DMS114 treated with DMSO at 0.1 percent for 48 hours (cell line): ENCODE measurements at regions not wholly inside any gene's neighbourhood (a gene's known extent, or its start where the extent isn't known, plus 50 kb on each side); places are given as distances from the start of the nearest gene placed in this dataset.

Experiments
- DNase-seq: peaks from one replicate; lab custom pipeline; 2025; ENCODE audit not compliant: unreplicated experiment; lab: John Stamatoyannopoulos, UW

DNA sequence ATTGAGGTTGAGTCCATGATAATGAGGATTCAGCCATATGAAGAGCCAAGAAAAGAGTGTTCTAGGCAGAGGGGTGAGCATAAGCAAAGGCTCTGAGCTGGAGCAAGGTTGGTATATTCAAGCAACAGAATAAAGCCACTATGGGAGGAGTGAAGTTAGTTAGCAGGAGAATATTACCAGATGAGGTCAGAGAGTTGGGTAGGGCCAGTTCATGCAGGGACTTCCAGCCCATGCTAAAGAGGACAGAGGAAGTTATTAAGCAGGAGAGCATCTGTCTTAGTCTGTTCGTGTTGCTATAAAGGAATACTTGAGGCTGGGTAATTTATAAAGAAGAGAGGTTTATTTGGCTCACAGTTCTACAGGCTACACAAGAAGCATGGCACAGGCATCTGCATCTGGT, 57.1 kb upstream of the ATG10 start:
- no peak for DNase-seq

DNA sequence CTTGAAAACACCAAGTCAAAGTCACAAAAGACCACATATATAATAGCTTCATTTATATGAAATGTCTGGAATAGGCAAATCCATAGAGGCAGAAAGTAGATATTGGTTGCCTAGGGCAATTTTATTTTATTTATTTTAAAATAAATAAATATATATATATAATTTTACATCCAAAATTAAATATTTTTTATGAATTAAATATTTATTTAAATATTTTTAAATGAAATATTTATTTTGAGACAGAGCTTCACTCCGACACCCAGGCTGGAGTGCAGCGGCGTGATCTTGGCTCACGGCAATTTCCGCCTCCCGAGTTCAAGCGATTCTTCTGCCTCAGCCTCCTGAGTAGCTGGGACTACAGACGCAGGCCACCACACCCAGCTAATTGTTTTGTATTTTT, 58.9 kb upstream of the ATG10 start:
- no peak for DNase-seq

DNA sequence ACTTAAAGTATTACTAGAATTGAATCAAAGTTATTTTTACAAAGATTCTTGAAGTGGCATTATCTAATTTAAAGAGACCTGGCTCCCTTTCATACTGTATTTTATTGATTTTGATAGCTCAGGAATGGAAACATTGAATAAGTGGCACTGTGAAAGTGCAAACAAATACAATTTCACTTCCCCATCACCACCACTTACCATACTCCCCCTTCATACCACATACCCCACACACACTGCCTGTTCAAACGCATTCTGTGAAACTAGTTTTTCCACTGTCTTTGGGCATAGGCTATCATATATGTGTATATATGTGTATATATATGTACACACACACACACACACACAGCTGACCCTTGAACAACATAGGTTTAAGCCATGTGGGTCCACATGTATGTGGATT, 62.1 kb upstream of the ATG10 start:
- DNase-seq: no peak

DNA sequence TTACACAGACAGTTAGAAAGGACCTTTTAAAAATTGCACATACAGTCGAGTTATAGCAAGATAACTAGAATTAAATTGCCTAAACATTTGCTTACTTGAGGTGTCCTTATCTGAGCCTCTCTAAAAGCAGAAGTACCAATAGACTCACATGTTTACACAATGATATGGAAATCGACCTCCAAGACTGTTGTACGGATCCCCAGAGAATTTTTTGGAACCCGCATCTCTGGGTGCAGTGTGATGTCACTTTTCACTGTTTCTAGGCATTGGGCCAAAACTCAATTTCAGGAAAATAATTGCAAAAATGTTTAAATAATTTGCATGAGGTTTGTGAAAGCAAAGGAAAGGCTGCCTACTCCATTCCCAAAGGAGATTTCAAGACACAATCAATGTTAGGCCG, 63.1 kb upstream of the ATG10 start:
- no peak for DNase-seq

DNA sequence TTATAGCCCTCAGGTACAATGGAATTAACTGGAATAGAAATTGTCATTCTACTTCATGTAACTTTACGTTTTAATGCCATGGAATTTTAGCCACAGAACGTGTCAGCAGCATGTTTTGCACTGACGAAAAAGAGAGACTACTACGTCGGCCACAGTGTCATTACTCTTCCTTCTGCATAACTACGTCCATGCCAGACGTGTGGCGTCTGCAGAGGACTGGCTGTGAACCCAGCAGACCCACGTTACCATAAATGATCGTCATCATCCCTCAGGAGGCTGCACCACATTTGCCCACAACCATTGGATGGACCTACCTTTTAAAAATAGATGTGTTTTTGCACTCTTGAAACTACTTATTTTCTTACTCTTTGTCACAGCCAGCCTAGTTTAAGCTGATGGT, 63.8 kb upstream of the ATG10 start:
- DNase-seq: no peak

DNA sequence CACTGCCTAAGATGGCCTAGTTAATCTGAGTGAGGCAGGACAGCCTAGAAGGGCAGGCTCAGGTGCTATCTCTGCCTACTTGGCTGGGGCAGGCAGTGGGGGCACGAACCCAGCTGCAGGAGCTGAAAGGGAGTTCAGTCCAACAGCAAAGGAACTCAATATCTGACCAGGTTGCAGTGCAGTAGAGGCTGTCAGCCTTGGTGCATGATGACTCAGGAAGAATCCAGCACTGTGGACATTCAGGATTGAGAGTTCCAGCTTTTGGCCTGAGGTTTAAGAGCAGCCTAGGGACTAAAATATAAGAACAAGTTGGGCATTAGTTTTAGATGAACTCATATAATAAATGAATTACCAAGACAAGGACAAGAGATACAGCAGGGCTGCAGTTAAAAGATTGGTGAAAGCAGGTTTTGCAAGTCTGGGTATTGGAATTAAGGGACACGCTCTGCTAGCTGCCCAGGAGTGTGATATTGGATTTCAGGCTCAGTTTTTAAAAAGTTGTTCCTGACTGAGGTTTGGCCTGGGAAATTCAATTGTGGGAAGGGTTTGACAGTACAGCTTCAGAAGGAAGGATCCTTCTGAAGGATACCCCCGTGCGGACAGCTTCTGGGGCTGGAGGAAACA, 64.7 kb upstream of the ATG10 start:
- no peak for DNase-seq

DNA sequence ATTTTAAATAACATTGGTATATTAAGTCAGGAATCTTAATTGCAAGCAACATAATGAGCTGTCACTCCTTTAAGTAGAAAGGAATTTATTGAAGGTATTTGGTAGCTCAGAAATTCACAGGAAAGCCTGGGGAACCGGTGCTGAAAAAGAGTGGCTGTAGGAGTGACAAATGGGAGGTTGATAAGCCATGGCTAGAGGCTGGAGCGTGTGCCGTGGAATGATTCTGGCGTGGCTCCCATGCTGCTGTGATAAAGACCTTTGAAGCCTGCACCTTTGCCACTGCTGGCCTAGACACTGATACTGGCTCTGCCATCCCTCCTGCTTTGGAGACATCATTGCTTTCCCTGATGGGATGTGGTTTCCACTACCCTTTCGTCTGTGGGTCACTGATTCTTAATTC, 65.7 kb upstream of the ATG10 start:
- no peak for DNase-seq

DNA sequence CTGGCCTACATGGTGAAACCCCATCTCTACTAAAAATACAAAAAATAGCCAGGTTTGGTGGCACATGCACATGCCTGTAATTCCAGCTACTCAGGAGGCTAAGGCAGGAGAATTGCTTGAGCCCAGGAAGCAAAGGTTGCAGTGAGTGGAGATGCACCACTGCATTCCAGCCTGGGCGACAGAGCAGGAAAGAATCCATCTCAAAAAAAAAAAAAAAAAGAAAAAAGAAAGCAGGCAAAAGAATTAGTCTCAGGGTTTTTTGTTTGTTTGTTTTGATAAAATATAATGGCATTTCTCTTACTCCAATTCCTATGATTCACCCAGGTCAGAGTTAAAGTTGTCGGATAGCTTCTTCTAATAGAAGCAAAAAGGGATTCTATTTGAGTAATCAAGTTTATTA, 67.0 kb upstream of the ATG10 start:
- no peak for DNase-seq

DNA sequence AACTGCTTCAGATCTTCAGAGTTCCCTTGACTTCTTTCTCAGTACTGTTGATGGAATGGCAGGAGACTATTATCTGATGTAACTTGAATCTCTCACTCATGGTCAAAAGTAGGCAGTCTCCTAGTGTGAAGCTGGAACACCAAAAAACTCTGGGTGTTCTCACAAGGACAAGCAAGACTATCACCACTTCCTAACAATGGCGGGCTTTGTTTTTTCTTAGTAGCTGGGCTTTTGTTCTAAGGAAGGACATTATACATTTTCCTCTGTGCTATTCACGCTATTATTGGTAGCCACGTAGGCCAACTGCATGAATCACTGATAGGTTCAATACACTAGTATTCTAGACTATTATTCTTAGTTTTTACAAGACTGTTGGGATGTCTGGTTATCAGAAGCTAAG, 67.7 kb upstream of the ATG10 start:
- no peak for DNase-seq

DNA sequence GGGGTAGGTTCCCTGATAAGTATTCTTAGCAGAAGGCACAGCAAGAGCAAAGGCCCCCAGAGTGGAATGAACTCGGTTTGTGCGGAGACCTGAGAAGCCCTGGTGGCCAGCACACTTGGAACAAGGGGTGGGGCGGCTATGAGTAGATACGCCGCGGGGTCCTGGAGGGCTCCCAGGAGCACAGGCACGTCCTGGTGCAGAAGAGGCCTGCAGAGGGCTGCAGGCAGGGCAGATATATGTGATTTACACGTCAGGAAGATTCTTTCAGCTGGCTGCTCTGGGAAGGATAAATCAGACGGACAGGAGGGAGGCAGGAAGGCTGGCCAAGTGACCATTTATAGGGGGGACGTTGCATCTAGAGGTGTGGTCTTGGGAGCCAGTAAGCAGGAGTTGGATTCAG, 70.2 kb upstream of the ATG10 start:
- DNase-seq: no peak

DNA sequence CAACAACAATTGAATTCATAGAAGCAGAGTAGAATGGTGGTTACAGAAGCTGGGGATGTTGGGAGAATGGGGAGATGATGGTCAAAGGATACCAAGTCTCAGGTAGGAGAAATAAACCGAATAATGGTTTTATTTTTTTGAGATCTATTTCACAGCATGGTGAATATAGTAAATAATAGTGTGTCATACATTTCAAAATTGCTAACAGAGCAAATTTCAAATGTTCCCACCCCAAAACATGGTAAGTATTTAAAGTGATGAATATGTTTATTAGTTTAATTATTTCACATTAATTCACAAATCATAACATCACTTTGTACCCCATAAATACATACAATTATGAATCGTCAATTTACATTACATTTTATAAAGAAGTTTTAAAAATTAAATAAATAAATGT, 72.7 kb upstream of the ATG10 start:
- DNase-seq: no peak

DNA sequence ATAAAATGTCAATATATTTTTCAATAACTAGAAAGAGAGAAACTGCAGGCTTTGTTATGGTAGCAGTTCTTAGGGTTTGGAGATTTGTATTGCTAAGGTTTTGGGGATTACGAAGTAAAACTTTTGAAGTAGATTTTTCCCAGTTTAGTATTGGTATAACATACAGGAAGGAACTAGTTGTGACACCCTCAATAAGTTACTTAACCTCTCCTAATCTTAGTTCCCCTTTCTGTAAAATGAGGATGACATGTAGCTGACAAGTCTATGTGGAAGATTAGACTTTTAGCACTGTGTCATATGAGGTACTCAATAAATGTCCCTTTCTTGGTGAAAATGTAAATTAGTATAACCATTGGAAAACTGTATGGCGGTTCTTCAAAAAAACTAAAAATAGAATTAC, 73.4 kb upstream of the ATG10 start:
- no peak for DNase-seq

DNA sequence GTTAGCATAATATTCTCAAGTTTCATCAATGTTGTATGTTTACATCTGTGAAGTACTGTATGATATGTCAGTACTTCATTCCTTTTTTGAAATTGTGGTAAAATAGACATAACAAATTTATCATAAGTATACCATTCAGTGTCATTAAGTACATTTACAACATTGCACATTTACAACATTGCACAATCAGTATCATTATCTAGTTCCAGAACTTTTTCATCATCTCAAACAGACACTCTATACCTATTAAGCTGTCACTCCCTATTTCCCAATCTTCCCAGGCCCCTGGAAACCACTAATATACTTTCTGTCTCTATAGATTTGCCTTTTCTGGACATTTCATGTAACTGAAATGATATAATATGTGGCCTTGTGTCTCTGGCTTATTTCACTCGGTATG, 75.1 kb upstream of the ATG10 start:
- DNase-seq: no peak

DNA sequence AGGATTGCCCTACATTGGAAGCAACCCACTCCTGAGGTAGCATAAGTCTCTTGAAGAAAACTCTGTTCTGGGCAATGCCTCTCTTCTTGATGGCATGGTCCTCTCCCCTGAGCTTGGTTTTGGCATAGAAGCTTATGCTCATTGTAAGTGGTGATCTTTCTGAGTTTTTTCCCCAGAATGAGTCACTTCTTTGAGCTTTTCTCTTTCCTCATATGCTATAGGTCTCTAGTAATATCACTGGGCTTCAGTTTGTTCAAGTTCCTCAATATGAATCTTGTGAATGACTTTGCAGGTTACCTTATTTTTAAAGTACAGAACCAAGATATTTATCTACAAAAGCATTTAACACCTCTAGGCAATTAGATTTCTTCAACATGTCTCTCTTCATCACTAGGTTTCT, 76.5 kb upstream of the ATG10 start:
- no peak for DNase-seq

DNA sequence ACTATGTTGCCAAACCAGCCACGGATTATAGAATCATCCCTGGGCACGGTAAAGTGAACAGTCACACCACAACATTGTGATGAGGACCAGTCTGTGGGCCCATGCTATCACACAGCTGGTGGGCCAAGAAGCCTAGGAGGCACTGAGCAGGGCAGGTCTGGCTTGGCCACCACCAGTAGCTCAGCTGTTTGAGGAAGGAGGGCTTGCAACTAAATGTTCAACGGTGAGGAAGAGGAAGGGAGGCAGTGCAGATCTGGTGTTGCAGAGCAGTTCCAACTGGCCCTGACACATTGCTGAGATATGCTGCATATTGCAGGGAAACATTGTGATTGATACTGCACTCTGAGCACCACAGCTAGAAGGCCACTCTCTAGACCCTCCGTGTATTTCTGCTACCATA, 77.9 kb upstream of the ATG10 start:
- no peak for DNase-seq

DNA sequence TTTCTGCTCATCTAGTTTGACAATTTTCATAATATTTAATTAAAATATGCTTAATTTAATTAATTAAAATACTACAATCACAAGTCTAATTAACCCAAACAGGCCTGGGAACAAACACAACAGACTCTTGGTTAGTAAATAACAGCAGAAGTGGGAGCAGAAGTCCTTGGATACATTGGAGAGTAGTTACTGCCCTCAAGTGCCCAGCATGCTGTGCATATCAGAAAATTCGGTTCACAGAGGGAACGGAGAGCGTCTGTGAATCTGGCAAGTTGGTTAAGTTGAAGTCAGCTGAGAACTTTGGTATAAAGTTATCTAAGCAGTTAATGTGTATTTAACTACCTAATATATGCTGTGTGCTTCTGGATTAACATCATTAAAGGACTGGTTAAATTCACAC, 87.0 kb upstream of the ATG10 start:
- DNase-seq: no peak

DNA sequence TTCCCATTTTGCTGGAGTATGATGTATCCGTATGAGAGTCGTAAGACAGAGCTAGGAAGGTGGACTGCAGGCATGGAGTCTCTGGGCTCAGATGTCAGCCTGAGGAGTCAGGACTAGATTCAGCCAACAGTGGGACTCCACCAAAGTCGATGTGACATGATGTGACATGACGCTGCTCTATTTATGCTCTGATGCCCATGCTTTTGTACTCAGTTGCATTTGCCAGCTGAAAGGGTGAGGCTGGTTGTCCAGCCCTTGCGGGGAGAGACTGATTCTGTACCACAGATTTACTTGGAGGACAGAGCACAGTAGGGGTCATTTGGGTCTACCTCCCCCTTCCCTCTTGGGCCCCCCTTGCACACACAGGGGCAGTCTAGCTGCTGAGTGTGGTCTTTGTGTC, 88.5 kb upstream of the ATG10 start:
- no peak for DNase-seq

DNA sequence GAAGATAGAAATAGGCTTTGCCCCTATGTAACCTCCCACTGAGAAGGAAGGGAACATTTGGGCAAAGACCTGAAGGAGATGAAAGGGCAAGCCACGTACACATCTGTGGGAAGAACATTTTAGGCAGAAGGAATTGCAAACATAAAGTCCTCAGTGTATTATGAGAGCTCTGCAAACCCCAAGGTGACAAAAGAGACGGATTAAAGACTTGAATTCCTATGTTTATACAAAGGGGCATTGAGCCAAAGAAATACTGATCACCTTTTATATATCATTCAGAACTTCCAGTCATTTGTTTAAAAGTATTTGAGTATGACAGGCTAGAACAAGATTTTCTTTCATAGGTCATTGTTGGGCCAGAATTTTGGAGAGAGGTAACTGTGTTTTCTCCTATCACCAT, 90.2 kb upstream of the ATG10 start:
- no peak for DNase-seq

DNA sequence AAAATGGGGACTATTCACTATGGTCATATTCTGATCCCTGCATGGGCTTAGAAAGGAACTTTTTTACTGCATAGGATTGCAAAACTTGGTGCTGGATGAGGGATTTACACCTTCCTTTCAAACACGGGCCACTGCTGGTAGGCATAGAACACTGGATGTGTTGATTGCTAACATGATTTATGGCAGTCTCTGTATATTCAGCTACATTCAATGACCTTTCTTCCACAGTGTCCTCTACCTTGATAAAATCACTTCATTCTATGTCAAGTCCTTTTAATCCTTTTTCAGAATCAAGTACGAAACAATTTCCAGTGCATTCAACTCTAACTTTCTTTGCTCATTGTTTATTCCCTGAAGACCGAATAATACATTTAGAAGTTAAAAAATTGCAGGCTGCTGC, 91.9 kb upstream of the ATG10 start:
- DNase-seq: no peak

DNA sequence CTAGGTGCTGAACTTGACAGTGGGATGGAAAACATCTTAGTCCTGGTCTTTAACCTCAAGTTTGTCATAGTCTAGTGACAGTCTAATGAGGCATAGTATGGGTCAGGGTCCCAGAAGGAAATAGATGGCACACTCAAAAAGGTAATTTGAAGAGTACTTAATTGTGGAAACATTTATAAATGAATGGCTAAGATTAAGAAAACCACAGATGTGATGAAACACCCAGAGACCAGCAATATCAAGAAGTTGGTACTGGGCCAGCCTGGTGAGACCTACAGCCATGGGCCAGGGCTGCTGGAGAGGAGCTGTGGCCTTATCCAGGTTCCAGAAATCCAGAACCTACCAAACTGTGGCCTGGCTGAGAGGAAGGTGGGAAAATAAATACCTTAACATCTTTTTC, 93.5 kb upstream of the ATG10 start:
- DNase-seq: no peak

DNA sequence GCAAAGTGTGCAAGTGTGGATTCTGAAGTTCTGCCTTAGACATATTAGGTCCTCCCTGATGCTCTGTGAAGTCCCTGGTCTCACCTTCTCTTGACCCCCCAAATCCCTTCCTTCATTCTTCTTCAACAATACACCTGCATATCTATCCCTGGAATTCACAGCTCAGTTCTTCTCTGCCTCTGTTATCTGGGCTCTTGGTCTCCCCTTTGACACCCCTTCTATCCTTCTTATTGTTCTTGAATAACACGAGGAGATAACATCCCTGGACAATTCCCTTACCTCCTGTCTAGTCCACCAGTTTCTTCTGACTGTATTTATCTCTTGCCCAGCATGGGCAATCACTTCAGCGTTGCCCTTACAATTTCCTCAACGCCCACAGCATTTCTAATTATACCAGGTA, 104.8 kb upstream of the ATG10 start:
- DNase-seq: no peak

DNA sequence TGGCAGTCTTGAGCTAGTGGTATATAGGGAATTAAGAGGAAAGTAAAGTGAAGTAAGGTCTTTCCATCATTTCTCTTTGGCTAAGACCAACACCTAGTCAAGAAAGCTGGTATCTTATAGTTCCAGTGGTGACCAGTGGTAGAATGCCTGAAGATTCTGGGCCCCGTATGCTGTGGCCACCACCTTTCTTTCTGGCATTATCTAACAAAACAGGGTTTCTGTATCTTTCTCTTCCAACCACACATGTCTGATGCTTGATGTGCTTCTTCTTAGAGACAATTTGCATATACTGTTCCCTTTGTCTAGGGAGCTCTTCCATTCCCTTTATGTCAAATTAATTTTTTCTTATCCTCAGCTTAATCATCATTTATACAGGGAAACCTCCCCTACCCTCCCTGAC, 109.9 kb upstream of the SSBP2 start:
- DNase-seq: no peak

DNA sequence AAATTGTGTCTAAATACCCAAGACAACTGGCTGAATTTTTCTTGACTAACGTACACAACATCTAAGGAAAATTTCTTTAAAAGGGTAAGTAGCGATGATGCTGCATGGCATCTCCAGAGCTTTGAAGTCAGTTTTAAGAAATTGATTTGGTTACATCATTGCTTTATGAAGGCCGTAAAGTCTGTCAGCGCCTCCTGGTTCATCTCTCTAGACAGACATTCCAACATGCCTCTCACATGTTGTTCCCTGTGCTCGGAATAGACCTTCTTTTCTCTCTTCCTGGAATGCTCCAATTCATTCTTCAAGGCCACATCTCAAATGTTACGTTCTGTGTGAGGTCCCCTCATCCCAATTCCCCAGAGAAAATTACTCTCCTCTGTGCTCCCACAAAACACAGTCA, 108.7 kb upstream of the SSBP2 start:
- DNase-seq: no peak
